GM12875 (cell line): ENCODE measurements at regions not wholly inside any gene's neighbourhood (a gene's known extent, or its start where the extent isn't known, plus 50 kb on each side); places are given as distances from the start of the nearest gene placed in this dataset.

Source experiments
- H3K4me3 ChIP-seq: one replicate; pipeline ENCODE4 v1.5.1; 2011; ENCODE audit warnings: low read depth, low read length, control low read depth
- TF ChIP-seq, protein P1 (sequence below): IDR thresholded peaks from 2 replicates; pipeline ENCODE4 v1.5.1; 2011; ENCODE audit warnings: low read depth, mild to moderate bottlenecking, control low read depth, inconsistent platforms, low read length, moderate library complexity, borderline replicate concordance; ENCODE audit not compliant: insufficient read depth

DNA sequence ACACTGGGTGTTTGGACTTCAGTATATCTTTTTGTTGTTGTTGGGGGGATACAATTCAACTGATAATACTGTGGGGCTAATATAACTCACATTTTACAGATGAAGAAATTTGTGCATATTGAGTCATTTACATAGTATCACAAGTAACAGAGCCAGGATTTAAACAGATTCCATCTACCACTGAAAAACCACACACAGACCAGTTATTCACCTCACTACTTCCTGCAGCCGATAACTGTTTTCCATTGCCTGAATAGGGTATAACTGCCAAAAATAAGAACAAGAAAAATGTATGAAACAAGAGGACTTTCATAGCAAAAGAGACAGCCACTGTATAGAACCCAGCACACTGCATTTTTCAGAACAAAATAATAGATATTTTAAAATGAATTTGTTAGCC lies 215.8 kb upstream of the CNTN6 start:
- TF ChIP-seq, protein P1, sequence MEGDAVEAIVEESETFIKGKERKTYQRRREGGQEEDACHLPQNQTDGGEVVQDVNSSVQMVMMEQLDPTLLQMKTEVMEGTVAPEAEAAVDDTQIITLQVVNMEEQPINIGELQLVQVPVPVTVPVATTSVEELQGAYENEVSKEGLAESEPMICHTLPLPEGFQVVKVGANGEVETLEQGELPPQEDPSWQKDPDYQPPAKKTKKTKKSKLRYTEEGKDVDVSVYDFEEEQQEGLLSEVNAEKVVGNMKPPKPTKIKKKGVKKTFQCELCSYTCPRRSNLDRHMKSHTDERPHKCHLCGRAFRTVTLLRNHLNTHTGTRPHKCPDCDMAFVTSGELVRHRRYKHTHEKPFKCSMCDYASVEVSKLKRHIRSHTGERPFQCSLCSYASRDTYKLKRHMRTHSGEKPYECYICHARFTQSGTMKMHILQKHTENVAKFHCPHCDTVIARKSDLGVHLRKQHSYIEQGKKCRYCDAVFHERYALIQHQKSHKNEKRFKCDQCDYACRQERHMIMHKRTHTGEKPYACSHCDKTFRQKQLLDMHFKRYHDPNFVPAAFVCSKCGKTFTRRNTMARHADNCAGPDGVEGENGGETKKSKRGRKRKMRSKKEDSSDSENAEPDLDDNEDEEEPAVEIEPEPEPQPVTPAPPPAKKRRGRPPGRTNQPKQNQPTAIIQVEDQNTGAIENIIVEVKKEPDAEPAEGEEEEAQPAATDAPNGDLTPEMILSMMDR: no peak
- no peak overlapping the region for H3K4me3 ChIP-seq

DNA sequence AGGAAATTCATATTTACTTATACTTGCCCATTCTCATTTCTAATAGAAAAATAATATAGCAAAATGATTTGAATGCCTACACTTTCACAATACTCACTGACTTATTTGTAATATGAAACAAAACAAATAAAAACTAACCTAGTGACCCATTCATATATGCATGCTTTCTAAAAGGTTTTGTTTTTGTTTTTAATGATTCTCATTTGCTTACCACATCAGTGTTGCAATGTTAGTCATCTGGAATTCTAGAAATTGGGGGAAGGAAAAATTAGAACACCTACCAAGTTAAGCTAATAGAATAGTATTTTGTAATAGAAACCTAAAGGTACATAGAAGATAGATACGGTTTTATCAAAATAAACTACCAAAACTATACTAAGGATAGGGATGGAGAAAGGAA lies 214.1 kb upstream of the CNTN6 start:
- H3K4me3 ChIP-seq: no peak overlapping the region
- TF ChIP-seq, protein P1: no peak

DNA sequence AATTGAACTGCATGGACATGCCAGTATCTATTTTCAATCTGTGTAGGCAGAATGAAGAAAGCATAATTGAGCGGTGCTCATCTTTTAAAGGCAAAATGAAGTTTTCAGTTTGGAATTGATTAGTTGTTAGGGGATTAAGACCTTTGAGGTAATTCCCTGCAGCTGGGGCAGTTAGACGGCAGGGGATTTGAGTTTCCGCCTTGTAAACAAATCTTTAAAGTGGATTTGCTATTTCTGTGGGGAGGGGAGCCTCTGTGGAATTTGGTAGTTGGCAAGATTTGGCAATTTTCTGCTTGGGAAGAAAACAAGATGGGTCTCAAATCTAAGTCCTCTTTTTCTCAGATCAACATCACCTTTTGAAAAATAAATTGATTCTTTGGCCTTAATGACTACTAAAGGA lies 212.5 kb upstream of the CNTN6 start:
- TF ChIP-seq, protein P1: no peak
- no peak overlapping the region for H3K4me3 ChIP-seq

DNA sequence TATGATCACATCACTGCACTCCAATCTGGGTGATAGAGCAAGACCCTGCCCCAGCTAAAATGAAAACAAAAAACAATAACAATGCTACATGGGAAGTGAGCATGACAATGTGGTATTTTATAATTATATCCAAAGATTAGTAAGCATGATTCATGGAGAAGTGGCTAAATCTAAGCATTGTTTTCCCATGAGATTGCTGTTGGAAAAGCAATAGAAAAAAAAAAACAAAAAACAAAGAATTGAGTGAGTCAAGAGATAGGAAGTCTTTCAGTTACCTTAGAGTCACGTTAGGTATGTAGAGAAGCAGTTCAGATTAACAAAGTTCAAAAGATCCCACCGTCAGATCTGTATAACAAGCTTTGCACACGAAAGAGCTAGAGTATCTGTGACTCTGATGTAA lies 210.3 kb upstream of the CNTN6 start:
- no peak overlapping the region for H3K4me3 ChIP-seq
- TF ChIP-seq, protein P1: no peak

DNA sequence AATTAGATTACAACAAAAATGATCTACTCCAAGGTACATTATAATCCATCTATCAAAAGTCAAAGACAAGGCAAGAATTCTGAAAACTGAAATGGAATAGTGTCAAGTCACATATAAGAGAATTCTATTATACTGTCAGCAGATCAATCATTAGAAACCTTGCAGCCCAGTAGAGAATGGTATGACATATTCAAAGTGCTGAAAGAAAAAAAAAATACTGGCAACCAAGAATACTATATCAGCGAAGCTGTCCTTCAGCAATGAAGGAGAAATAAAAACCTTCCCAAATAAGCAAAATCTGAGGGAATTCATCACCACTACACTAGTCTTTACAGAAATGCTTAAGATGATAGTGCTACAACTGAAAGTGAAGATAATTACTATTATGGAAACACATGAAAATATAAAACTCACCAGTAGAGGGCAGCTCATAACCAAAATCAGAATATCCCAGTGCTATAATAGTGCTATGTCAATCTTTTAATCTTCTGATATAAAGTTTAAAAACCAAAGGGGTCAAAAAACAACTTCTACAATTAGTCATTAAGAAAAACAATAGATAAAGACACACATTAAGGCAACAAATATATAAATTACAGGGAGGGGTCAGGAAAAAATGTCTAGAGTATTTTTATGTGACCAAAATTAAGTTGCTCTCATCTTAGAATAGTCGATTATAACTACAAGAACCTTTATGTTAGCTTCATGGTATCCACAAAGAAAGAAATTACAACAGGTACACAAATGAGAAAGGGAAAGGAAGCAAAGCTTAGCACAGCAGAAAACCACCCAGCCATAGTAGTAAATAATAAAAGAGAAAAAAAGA lies 190.7 kb upstream of the CNTN6 start:
- TF ChIP-seq, protein P1: peak; percentile 6; the same call in 1 of the 2 replicates
- H3K4me3 ChIP-seq: no peak overlapping the region

DNA sequence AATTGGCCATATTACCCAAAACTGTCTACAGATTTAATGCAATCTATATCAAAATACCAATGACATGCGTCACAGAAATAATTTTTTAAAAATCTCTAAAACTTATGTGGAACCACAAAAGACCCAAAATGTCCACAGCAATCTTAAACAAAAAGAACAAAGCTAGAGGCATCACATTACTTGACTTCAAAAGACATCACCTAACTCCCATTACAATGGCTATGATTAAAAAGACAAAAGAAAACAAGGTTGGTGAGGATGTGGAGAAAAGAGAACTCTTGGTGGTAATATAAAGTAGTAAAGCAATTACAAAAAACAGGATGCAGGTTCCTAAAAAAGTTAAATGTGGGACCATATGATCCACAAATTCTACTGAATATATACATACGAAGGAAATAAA lies 187.6 kb upstream of the CNTN6 start:
- TF ChIP-seq, protein P1: no peak
- H3K4me3 ChIP-seq: no peak overlapping the region

DNA sequence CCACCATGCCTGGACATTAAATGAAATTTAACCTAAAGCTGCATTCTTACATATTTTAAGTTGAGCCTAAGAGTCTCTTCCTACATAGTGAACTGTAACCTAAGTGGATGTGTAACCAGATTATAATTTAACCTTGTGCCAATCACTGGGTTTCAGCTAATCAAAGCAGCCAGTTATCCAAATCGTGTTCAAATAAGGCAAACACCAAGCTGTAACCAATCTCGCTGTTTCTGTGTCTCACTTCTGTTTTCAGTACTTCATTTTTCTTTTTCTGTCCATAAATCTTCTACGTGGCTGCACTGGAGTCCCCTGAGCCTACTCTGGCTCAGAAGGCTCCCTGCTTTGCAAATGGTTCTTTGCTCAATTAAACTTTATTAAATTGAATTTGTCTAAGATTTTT lies 186.1 kb upstream of the CNTN6 start:
- H3K4me3 ChIP-seq: no peak overlapping the region
- TF ChIP-seq, protein P1: no peak
